ENCODE measurements at regions not wholly inside any gene's neighbourhood (a gene's known extent, or its start where the extent isn't known, plus 50 kb on each side); places are given as distances from the start of the nearest gene placed in this dataset.

GRCh38 chr22:20638507-20638870 is 131.1 kb downstream of the MED15 start:
- TF ChIP-seq, protein P1, sequence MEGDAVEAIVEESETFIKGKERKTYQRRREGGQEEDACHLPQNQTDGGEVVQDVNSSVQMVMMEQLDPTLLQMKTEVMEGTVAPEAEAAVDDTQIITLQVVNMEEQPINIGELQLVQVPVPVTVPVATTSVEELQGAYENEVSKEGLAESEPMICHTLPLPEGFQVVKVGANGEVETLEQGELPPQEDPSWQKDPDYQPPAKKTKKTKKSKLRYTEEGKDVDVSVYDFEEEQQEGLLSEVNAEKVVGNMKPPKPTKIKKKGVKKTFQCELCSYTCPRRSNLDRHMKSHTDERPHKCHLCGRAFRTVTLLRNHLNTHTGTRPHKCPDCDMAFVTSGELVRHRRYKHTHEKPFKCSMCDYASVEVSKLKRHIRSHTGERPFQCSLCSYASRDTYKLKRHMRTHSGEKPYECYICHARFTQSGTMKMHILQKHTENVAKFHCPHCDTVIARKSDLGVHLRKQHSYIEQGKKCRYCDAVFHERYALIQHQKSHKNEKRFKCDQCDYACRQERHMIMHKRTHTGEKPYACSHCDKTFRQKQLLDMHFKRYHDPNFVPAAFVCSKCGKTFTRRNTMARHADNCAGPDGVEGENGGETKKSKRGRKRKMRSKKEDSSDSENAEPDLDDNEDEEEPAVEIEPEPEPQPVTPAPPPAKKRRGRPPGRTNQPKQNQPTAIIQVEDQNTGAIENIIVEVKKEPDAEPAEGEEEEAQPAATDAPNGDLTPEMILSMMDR (IDR thresholded peaks at IDR 0.05; ENCODE audit: low read depth, low read length), result no peak
- no peak for TF ChIP-seq EZH2phosphoT487 (IDR thresholded peaks at IDR 0.05; ENCODE audit: low read depth)

Data from OCI-LY3 (cell line).